Neural cell (in vitro differentiated cells): ENCODE measurements at regions not wholly inside any gene's neighbourhood (a gene's known extent, or its start where the extent isn't known, plus 50 kb on each side); places are given as distances from the start of the nearest gene placed in this dataset.

Experiments used
- H2AFZ ChIP-seq: fragments of 200-600, 300-800 bp; sonication (generic), shearing (Covaris generic); 2 replicates; pipeline ENCODE4 v1.6.0; 2014; ENCODE audit warnings: low read depth, mild to moderate bottlenecking, antibody characterized with exemption, low read length, moderate library complexity
- H3F3A ChIP-seq: fragments of 200-600 bp; shearing (Covaris generic); 2 replicates; pipeline ENCODE4 v1.6.1; 2016; ENCODE audit warnings: mild to moderate bottlenecking, moderate library complexity, mixed read lengths, antibody characterized with exemption, low read length; ENCODE audit not compliant: insufficient read depth, poor library complexity, severe bottlenecking
- H3K27ac ChIP-seq: fragments of 200-600, 300-800 bp; sonication (generic), shearing (Covaris generic); 2 replicates; pipeline ENCODE4 v1.5.1; 2014; ENCODE audit warnings: mild to moderate bottlenecking, low read length, moderate library complexity
- H3K27me3 ChIP-seq: fragments of 300-800, 200-600 bp; sonication (generic), shearing (Covaris generic); 2 replicates; pipeline ENCODE4 v1.6.0; 2014; ENCODE audit warnings: mild to moderate bottlenecking, low read depth, low read length, moderate library complexity; ENCODE audit not compliant: insufficient read depth
- H3K36me3 ChIP-seq: fragments of 300-800, 200-600 bp; sonication (generic), shearing (Covaris generic); 2 replicates; pipeline ENCODE4 v1.5.1; 2014; ENCODE audit warnings: mild to moderate bottlenecking, antibody characterized with exemption, low read length, moderate library complexity; ENCODE audit not compliant: insufficient read depth
- H3K4me2 ChIP-seq: fragments of 300-800, 200-600 bp; sonication (generic), shearing (Covaris generic); 2 replicates; pipeline ENCODE4 v1.6.0; 2014; ENCODE audit warnings: mild to moderate bottlenecking, low read length
- H3K4me3 ChIP-seq: fragments of 300-800, 200-600 bp; sonication (generic), shearing (Covaris generic); 2 replicates; pipeline ENCODE4 v1.5.1; 2014; ENCODE audit warnings: mild to moderate bottlenecking, low read length, moderate library complexity
- H3K79me2 ChIP-seq: fragments of 200-600 bp; shearing (Covaris generic); replicated peaks from 2 replicates; pipeline ENCODE4 v1.6.0; 2014; ENCODE audit warnings: mild to moderate bottlenecking, low read length, moderate library complexity; ENCODE audit not compliant: insufficient read depth
- H3K9ac ChIP-seq: fragments of 300-800, 200-600 bp; sonication (generic), shearing (Covaris generic); 2 replicates; pipeline ENCODE4 v1.6.1; 2016; ENCODE audit warnings: mild to moderate bottlenecking, low read length, mixed read lengths
- H3K9me2 ChIP-seq: fragments of 200-600 bp; shearing (Covaris generic); 2 replicates; pipeline ENCODE4 v1.6.1; 2016; ENCODE audit warnings: mild to moderate bottlenecking, low read length, mixed read lengths; ENCODE audit not compliant: insufficient read depth
- H3K9me3 ChIP-seq: fragments of 200-600, 300-800 bp; sonication (generic), shearing (Covaris generic); 2 replicates; pipeline ENCODE4 v1.6.1; 2016; ENCODE audit warnings: mild to moderate bottlenecking, mixed run types, low read length, moderate library complexity, mixed read lengths
- H4K20me1 ChIP-seq: fragments of 200-600 bp; shearing (Covaris generic); 2 replicates; pipeline ENCODE4 v1.6.1; 2016; ENCODE audit warnings: mild to moderate bottlenecking, mixed run types; ENCODE audit not compliant: insufficient read depth
- CTCF ChIP-seq: fragments of 450-650 bp; IDR thresholded peaks from 2 replicates; pipeline ENCODE4 v1.5.1; 2014; ENCODE audit warnings: antibody characterized with exemption, mild to moderate bottlenecking, moderate library complexity; ENCODE audit not compliant: poor library complexity, severe bottlenecking
- EP300 ChIP-seq: fragments of 450-650 bp; conservative IDR thresholded peaks from 2 replicates; pipeline ENCODE4 v1.6.1; 2014; ENCODE audit warnings: antibody characterized with exemption, mild to moderate bottlenecking, moderate library complexity; ENCODE audit not compliant: poor library complexity, severe bottlenecking
- EZH2 ChIP-seq: fragments of 200-600, 300-800 bp; shearing (Covaris generic), sonication (generic); IDR thresholded peaks from 2 replicates; pipeline ENCODE4 v1.6.1; 2014; ENCODE audit warnings: antibody characterized with exemption, low read length, borderline replicate concordance, mild to moderate bottlenecking; ENCODE audit not compliant: insufficient read depth, poor library complexity, severe bottlenecking
- MXI1 ChIP-seq: fragments of 450-650 bp; conservative IDR thresholded peaks from 2 replicates; pipeline ENCODE4 v1.6.1; 2014; ENCODE audit warnings: antibody characterized with exemption, mild to moderate bottlenecking; ENCODE audit not compliant: poor library complexity, severe bottlenecking
- POLR2AphosphoS5 ChIP-seq: IDR thresholded peaks from 2 replicates; pipeline ENCODE4 v1.6.1; 2012
- RAD21 ChIP-seq: fragments of 450-650 bp; conservative IDR thresholded peaks from 2 replicates; pipeline ENCODE4 v1.6.1; 2014; ENCODE audit warnings: antibody characterized with exemption, mild to moderate bottlenecking, moderate library complexity
- REST ChIP-seq: IDR thresholded peaks from 2 replicates; pipeline ENCODE4 v1.6.1; 2012; ENCODE audit warnings: borderline replicate concordance
- SMC3 ChIP-seq: fragments of 450-650 bp; conservative IDR thresholded peaks from 2 replicates; pipeline ENCODE4 v1.6.1; 2014; ENCODE audit warnings: antibody characterized with exemption, mild to moderate bottlenecking, moderate library complexity; ENCODE audit not compliant: poor library complexity
- TAF1 ChIP-seq: IDR thresholded peaks from 2 replicates; pipeline ENCODE4 v1.6.1; 2012; ENCODE audit warnings: low read depth

GRCh38 chr10:117933036-117933435 lies 113.7 kb downstream of the RAB11FIP2 start:
- Histone ChIP-seq H3F3A (no peaks in the 10 kb centered on the region), H3K79me2 (no peaks in the 10 kb centered on the region), H3K4me2 (no peak overlapping the region), H3K9me2 (no peaks in the 10 kb centered on the region), H3K9me3 (no peaks in the 10 kb centered on the region), H2AFZ (no peak overlapping the region), H3K36me3 (no peaks in the 10 kb centered on the region), H3K9ac (no peak overlapping the region), H3K27ac (no peak overlapping the region), H3K4me3 (no peak overlapping the region), H3K27me3 (no peaks in the 10 kb centered on the region), H4K20me1 (no peaks in the 10 kb centered on the region)
- no peak for TF ChIP-seq RAD21
- TF ChIP-seq CTCF, result no peak
- TF ChIP-seq EP300, result no peak
- no peak for TF ChIP-seq SMC3
- TF ChIP-seq POLR2AphosphoS5, result no peak
- no peak for TF ChIP-seq EZH2
- no peak for TF ChIP-seq REST
- TF ChIP-seq TAF1, result no peak
- no peak for TF ChIP-seq MXI1

- Histone ChIP-seq H3K4me2 (no peak overlapping the region), H3K27me3 (no peaks in the 10 kb centered on the region), H3K4me3 (no peak overlapping the region), H3K9ac (no peak overlapping the region), H3K79me2 (no peaks in the 10 kb centered on the region), H2AFZ (no peak overlapping the region), H4K20me1 (no peaks in the 10 kb centered on the region), H3K27ac (no peak overlapping the region), H3K9me2 (no peaks in the 10 kb centered on the region), H3F3A (no peaks in the 10 kb centered on the region), H3K36me3 (no peaks in the 10 kb centered on the region), H3K9me3 (no peaks in the 10 kb centered on the region)
- no peak for TF ChIP-seq TAF1
- no peak for TF ChIP-seq POLR2AphosphoS5
- TF ChIP-seq EZH2, result no peak
- no peak for TF ChIP-seq RAD21
- TF ChIP-seq MXI1, result no peak
- no peak for TF ChIP-seq EP300
- TF ChIP-seq CTCF, result no peak
- TF ChIP-seq SMC3, result no peak
- TF ChIP-seq REST, result no peak
These were observed 112.3 kb downstream of the RAB11FIP2 start for GRCh38 chr10:117934477-117934876.
